Muscle layer of colon (tissue), 2 donors: ENCODE measurements at regions not wholly inside any gene's neighbourhood (a gene's known extent, or its start where the extent isn't known, plus 50 kb on each side); places are given as distances from the start of the nearest gene placed in this dataset.

ENCODE experiments used
- H3K27ac ChIP-seq: one replicate; pipeline ENCODE4 v1.7.0; 2013; ENCODE audit warnings: low read depth, mild to moderate bottlenecking, low read length, moderate library complexity
- H3K27me3 ChIP-seq, 2 donors: one replicate each; pipeline ENCODE4 v1.7.0; 2013; ENCODE audit warnings: low read length in 2 of 2, mild to moderate bottlenecking in 2 of 2; ENCODE audit not compliant: insufficient read depth in 2 of 2, control insufficient read depth in 1 of 2
- H3K36me3 ChIP-seq: one replicate; pipeline ENCODE4 v1.7.0; 2013; ENCODE audit warnings: mild to moderate bottlenecking, low read length; ENCODE audit not compliant: insufficient read depth
- H3K4me1 ChIP-seq: one replicate; pipeline ENCODE4 v1.7.0; 2013; ENCODE audit warnings: mild to moderate bottlenecking, low read length; ENCODE audit not compliant: insufficient read depth
- H3K4me3 ChIP-seq, 2 donors: one replicate each; pipeline ENCODE4 v1.7.0; 2013; ENCODE audit warnings: low read length in 2 of 2, low read depth in 1 of 2, mild to moderate bottlenecking in 1 of 2, moderate library complexity in 1 of 2
- H3K9ac ChIP-seq: one replicate; pipeline ENCODE4 v1.7.0; 2013; ENCODE audit warnings: low read length
- H3K9me3 ChIP-seq: one replicate; pipeline ENCODE4 v1.7.0; 2013; ENCODE audit warnings: mild to moderate bottlenecking, low read length
- donor health status: abdominal sarcoma.
- donor health status: Adenocarcinoma of cecum.

GRCh38 chr1:101733340-101733739, 263.4 kb downstream of the OLFM3 start:
- Histone ChIP-seq H3K36me3 (no peaks in the 10 kb centered on the region), H3K4me1 (no peaks in the 10 kb centered on the region), H3K9me3 (no peaks in the 10 kb centered on the region), H3K9ac (no peak overlapping the region), H3K4me3 (no peak overlapping the region), H3K27me3 (no peaks in the 10 kb centered on the region), H3K27ac (no peak overlapping the region)

- H3K27me3 ChIP-seq: no peaks in the 10 kb centered on the region
- H3K27ac ChIP-seq: no peak overlapping the region
- no peaks in the 10 kb centered on the region for H3K4me1 ChIP-seq
- H3K9me3 ChIP-seq: no peaks in the 10 kb centered on the region
- no peak overlapping the region for H3K9ac ChIP-seq
- H3K36me3 ChIP-seq: no peaks in the 10 kb centered on the region
- H3K4me3 ChIP-seq: no peak overlapping the region
These were observed 258.3 kb downstream of the OLFM3 start for GRCh38 chr1:101738475-101738874.

GRCh38 chr1:101739146-101739545, 257.6 kb downstream of the OLFM3 start:
- no peaks in the 10 kb centered on the region for H3K4me1 ChIP-seq
- no peaks in the 10 kb centered on the region for H3K36me3 ChIP-seq
- H3K9ac ChIP-seq: no peak overlapping the region
- no peaks in the 10 kb centered on the region for H3K27me3 ChIP-seq
- H3K4me3 ChIP-seq: no peak overlapping the region
- H3K27ac ChIP-seq: no peak overlapping the region
- H3K9me3 ChIP-seq: no peaks in the 10 kb centered on the region

GRCh38 chr1:101739826-101740330, 256.8 kb downstream of the OLFM3 start:
- Histone ChIP-seq H3K36me3 (no peaks in the 10 kb centered on the region), H3K27ac (no peak overlapping the region), H3K9ac (no peak overlapping the region), H3K9me3 (no peaks in the 10 kb centered on the region), H3K4me3 (no peak overlapping the region), H3K27me3 (no peaks in the 10 kb centered on the region), H3K4me1 (no peaks in the 10 kb centered on the region)

- H3K9me3 ChIP-seq: no peaks in the 10 kb centered on the region
- H3K4me3 ChIP-seq: no peak overlapping the region
- no peaks in the 10 kb centered on the region for H3K4me1 ChIP-seq
- no peaks in the 10 kb centered on the region for H3K27me3 ChIP-seq
- no peak overlapping the region for H3K9ac ChIP-seq
- no peaks in the 10 kb centered on the region for H3K36me3 ChIP-seq
- H3K27ac ChIP-seq: no peak overlapping the region
These were observed 254.8 kb downstream of the OLFM3 start for GRCh38 chr1:101741910-101742309.

GRCh38 chr1:101742509-101742908, 254.2 kb downstream of the OLFM3 start:
- Histone ChIP-seq H3K4me3 (no peak overlapping the region), H3K27me3 (no peaks in the 10 kb centered on the region), H3K27ac (no peak overlapping the region), H3K9ac (no peak overlapping the region), H3K4me1 (no peaks in the 10 kb centered on the region), H3K9me3 (no peaks in the 10 kb centered on the region), H3K36me3 (no peaks in the 10 kb centered on the region)

GRCh38 chr1:101745551-101746270, 251.0 kb downstream of the OLFM3 start:
- H3K9me3 ChIP-seq: no peaks in the 10 kb centered on the region
- no peaks in the 10 kb centered on the region for H3K36me3 ChIP-seq

GRCh38 chr1:101748077-101748476, 248.6 kb downstream of the OLFM3 start:
- Histone ChIP-seq H3K27ac (no peak overlapping the region), H3K4me1 (no peaks in the 10 kb centered on the region), H3K4me3 (no peak overlapping the region), H3K36me3 (no peaks in the 10 kb centered on the region), H3K9ac (no peak overlapping the region), H3K9me3 (no peaks in the 10 kb centered on the region), H3K27me3 (no peaks in the 10 kb centered on the region)

More at GRCh38 chr1:101745551-101746270, 251.0 kb downstream of the OLFM3 start:
- H3K27ac ChIP-seq: no peak overlapping the region
- H3K27me3 ChIP-seq: no peaks in the 10 kb centered on the region
- no peak overlapping the region for H3K9ac ChIP-seq
- no peak overlapping the region for H3K4me3 ChIP-seq
- no peaks in the 10 kb centered on the region for H3K4me1 ChIP-seq
